ENCODE measurements at regions not wholly inside any gene's neighbourhood (a gene's known extent, or its start where the extent isn't known, plus 50 kb on each side); places are given as distances from the start of the nearest gene placed in this dataset.

- DNase-seq: no peak
- no peak overlapping the region for H3K27ac ChIP-seq
- H3K36me3 ChIP-seq: no peaks in the 10 kb centered on the region
- H3K9me3 ChIP-seq: no peaks in the 10 kb centered on the region
- no peak overlapping the region for H3K4me3 ChIP-seq
- peaks cover 0 to 25% (median 0%) of the 10 kb centered on the region in 3 donors for H3K4me1 ChIP-seq
- intact Hi-C loops (cut with DNase I): loop anchor here (5.0 to 10.0 kb wide), 3 partner anchors 161 to 851 kb away; partner anchors contain the start of gene GALNT18
- no peak for TF ChIP-seq POLR2A (IDR thresholded peaks at IDR 0.05)
- TF ChIP-seq CTCF (IDR thresholded peaks at IDR 0.05): no peak
- 82 to 87% methylated on average over 5 of the region's 5 CpGs for WGBS, 2 donors
- no peaks in the 10 kb centered on the region for H3K27me3 ChIP-seq
Measured at GRCh38 chr11:11786234-11786633, 55.5 kb upstream of the USP47 start.

GRCh38 chr11:11782532-11783110 lies 59.2 kb upstream of the USP47 start:
- Histone ChIP-seq H3K4me1 (peaks cover 0 to 25% (median 0%) of the 10 kb centered on the region in 3 donors), H3K27me3 (peaks cover 0 to 18% (median 0%) of the 10 kb centered on the region in 4 donors), H3K27ac (no peak overlapping the region), H3K4me3 (no peak overlapping the region), H3K36me3 (no peaks in the 10 kb centered on the region), H3K9me3 (no peaks in the 10 kb centered on the region)
- intact Hi-C loops (cut with DNase I): loop anchor here (10.0 kb wide), 2 partner anchors 158 to 848 kb away; partner anchors contain the start of gene GALNT18
- 48 to 65% methylated on average over 3 of the region's 3 CpGs for WGBS, 2 donors
- TF ChIP-seq POLR2A (IDR thresholded peaks at IDR 0.05) (no peak), CTCF (IDR thresholded peaks at IDR 0.05) (no peak)
- no peak for DNase-seq

- H3K36me3 ChIP-seq: no peaks in the 10 kb centered on the region
- H3K27ac ChIP-seq: no peak overlapping the region
- peaks cover 0 to 16% (median 0%) of the 10 kb centered on the region in 3 donors for H3K4me1 ChIP-seq
- H3K9me3 ChIP-seq: no peaks in the 10 kb centered on the region
- peaks cover 0 to 23% (median 0%) of the 10 kb centered on the region in 4 donors for H3K27me3 ChIP-seq
- 50 to 82% methylated on average over 4 to 8 of the region's 8 CpGs for WGBS, 2 donors
- no peak for DNase-seq
- intact Hi-C loops (cut with DNase I): loop anchor here (10.0 kb wide), 2 partner anchors 156 to 846 kb away; partner anchors contain the start of gene GALNT18
- no peak for TF ChIP-seq CTCF (IDR thresholded peaks at IDR 0.05)
- TF ChIP-seq POLR2A (IDR thresholded peaks at IDR 0.05): no peak
- no peak overlapping the region for H3K4me3 ChIP-seq
Measured at GRCh38 chr11:11780858-11781257, 60.9 kb upstream of the USP47 start.

- Histone ChIP-seq H3K36me3 (no peaks in the 10 kb centered on the region), H3K27me3 (peaks cover 0 to 25% (median 0%) of the 10 kb centered on the region in 4 donors), H3K4me1 (peaks cover 0 to 16% (median 0%) of the 10 kb centered on the region in 3 donors), H3K9me3 (no peaks in the 10 kb centered on the region), H3K27ac (no peak overlapping the region), H3K4me3 (no peak overlapping the region)
- intact Hi-C loops (cut with DNase I): loop anchor here (10.0 kb wide), 2 partner anchors 155 to 845 kb away; partner anchors contain the start of gene GALNT18
- no peak for DNase-seq
- 74 to 79% methylated on average over 2 of the region's 2 CpGs for WGBS, 2 donors
- TF ChIP-seq CTCF (IDR thresholded peaks at IDR 0.05) (no peak), POLR2A (IDR thresholded peaks at IDR 0.05) (no peak)
Measured at GRCh38 chr11:11779975-11780374, 61.8 kb upstream of the USP47 start.

- Histone ChIP-seq H3K9me3 (no peaks in the 10 kb centered on the region), H3K4me1 (peaks cover 0 to 15% (median 0%) of the 10 kb centered on the region in 3 donors), H3K4me3 (no peak overlapping the region), H3K27ac (no peak overlapping the region), H3K36me3 (no peaks in the 10 kb centered on the region), H3K27me3 (peaks cover 0 to 28% (median 0%) of the 10 kb centered on the region in 4 donors)
- 33 to 42% methylated on average over 2 to 3 of the region's 3 CpGs for WGBS, 2 donors
- no peak for TF ChIP-seq POLR2A (IDR thresholded peaks at IDR 0.05)
- no peak for TF ChIP-seq CTCF (IDR thresholded peaks at IDR 0.05)
- DNase-seq: no peak
- intact Hi-C loops (cut with DNase I): no loop called here
Measured at GRCh38 chr11:11777897-11778296, 63.9 kb upstream of the USP47 start.

All from esophagus squamous epithelium (tissue), 5 donors.